HG02884 (cell line): ENCODE measurements at regions not wholly inside any gene's neighbourhood (a gene's known extent, or its start where the extent isn't known, plus 50 kb on each side); places are given as distances from the start of the nearest gene placed in this dataset.
"Not testable (repeated sequence)": the region's sequence is repeated elsewhere in the genome, so short reads cannot be mapped to it uniquely, and the experiment has no call there.

Experiments used
- ATAC-seq: cut with Tn5 transposase; IDR thresholded peaks from one replicate; pipeline ENCODE4 v1.9.1; 2021; ENCODE audit warnings: mild to moderate bottlenecking, moderate library complexity; ENCODE audit not compliant: unreplicated experiment

GRCh38 chr6:101011186-101011585, 130.1 kb upstream of the ASCC3 start:
- peak; percentile 94 for ATAC-seq

- ATAC-seq, result no peak
These were observed 132.6 kb upstream of the ASCC3 start for GRCh38 chr6:101013612-101014195.

- no peak for ATAC-seq
These were observed 134.4 kb upstream of the ASCC3 start for GRCh38 chr6:101015541-101015940.

- ATAC-seq, result no peak
These were observed 135.0 kb upstream of the ASCC3 start for GRCh38 chr6:101016163-101016562.

GRCh38 chr6:101018157-101018556, 137.0 kb upstream of the ASCC3 start:
- no peak for ATAC-seq

- no peak for ATAC-seq
These were observed 140.4 kb upstream of the ASCC3 start for GRCh38 chr6:101021504-101021903.

- no peak for ATAC-seq
These were observed 161.8 kb upstream of the ASCC3 start for GRCh38 chr6:101042966-101043365.

GRCh38 chr6:101058296-101058695, 177.2 kb upstream of the ASCC3 start:
- no peak for ATAC-seq

GRCh38 chr6:101066481-101066880, 185.4 kb upstream of the ASCC3 start:
- ATAC-seq, result no peak

- no peak for ATAC-seq
These were observed 188.2 kb upstream of the ASCC3 start for GRCh38 chr6:101069191-101069795.

- ATAC-seq, result no peak
These were observed 189.0 kb upstream of the ASCC3 start for GRCh38 chr6:101070044-101070608.

- ATAC-seq, result no peak
These were observed 196.2 kb upstream of the ASCC3 start for GRCh38 chr6:101077344-101077743.

- ATAC-seq, result no peak
These were observed 198.7 kb upstream of the ASCC3 start for GRCh38 chr6:101079696-101080270.

- no peak for ATAC-seq
These were observed 199.5 kb upstream of the ASCC3 start for GRCh38 chr6:101080597-101080996.

GRCh38 chr6:101083533-101084175, 202.5 kb upstream of the ASCC3 start:
- no peak for ATAC-seq

- ATAC-seq, result no peak
These were observed 204.2 kb upstream of the ASCC3 start for GRCh38 chr6:101085327-101085726.

GRCh38 chr6:101086473-101086872, 205.3 kb upstream of the ASCC3 start:
- ATAC-seq, result no peak

- no peak for ATAC-seq
These were observed 207.5 kb upstream of the ASCC3 start for GRCh38 chr6:101088594-101088993.

- ATAC-seq, result no peak
These were observed 208.5 kb upstream of the ASCC3 start for GRCh38 chr6:101089640-101090039.

- ATAC-seq, result no peak
These were observed 209.2 kb upstream of the ASCC3 start for GRCh38 chr6:101090281-101090680.

GRCh38 chr6:101098605-101099004, 217.5 kb upstream of the ASCC3 start:
- ATAC-seq, result not testable (repeated sequence)

- ATAC-seq, result no peak
These were observed 221.6 kb upstream of the ASCC3 start for GRCh38 chr6:101102702-101103101.
